H1 (cell line): ENCODE measurements at regions not wholly inside any gene's neighbourhood (a gene's known extent, or its start where the extent isn't known, plus 50 kb on each side); places are given as distances from the start of the nearest gene placed in this dataset.

Source experiments
- CTCF ChIA-PET: fragments of 300-600 bp; sonication (Branson Sonifier 250); formaldehyde crosslinking; loops from one replicate; lab custom pipeline; 2021; ENCODE audit not compliant: partially characterized antibody; lab: Charles Lee
- POLR2A ChIA-PET: fragments of 300-600 bp; sonication (Branson Sonifier 250); formaldehyde crosslinking; loops from one replicate; lab custom pipeline; 2021; ENCODE audit warnings: inconsistent platforms; ENCODE audit not compliant: partially characterized antibody; lab: Charles Lee
- DNase-seq, 2 experiments: peaks; one replicate each; pipeline versions ENCODE4 v3.0.0 to v3.0.0-alpha.2; 2010 to 2022; ENCODE audit warnings: low spot score in 2 of 2, low read depth in 1 of 2, mixed read lengths in 1 of 2
- FAIRE-seq: peaks from 2 replicates; lab custom pipeline; 2011; peaks lifted over from hg19 to GRCh38; lab: Jason Lieb, UNC
- H2AFZ ChIP-seq: 2 replicates; pipeline ENCODE4 v1.8.1; 2012; ENCODE audit warnings: low read length, inconsistent platforms
- H2AK5ac ChIP-seq: 2 replicates; pipeline ENCODE4 v1.6.1; 2013; ENCODE audit warnings: low read depth, low read length
- H2BK120ac ChIP-seq: replicated peaks from 2 replicates; pipeline ENCODE3; 2013; ENCODE audit warnings: low read depth, low read length, inconsistent platforms
- H2BK12ac ChIP-seq: 2 replicates; pipeline ENCODE4 v1.6.1; 2013; ENCODE audit warnings: low read depth, low read length
- H2BK15ac ChIP-seq: 2 replicates; pipeline ENCODE4 v1.6.1; 2013; ENCODE audit warnings: low read length
- H2BK20ac ChIP-seq: 2 replicates; pipeline ENCODE4 v1.6.1; 2013; ENCODE audit warnings: low read length
- H2BK5ac ChIP-seq: 2 replicates; pipeline ENCODE4 v1.6.1; 2013; ENCODE audit warnings: low read depth, low read length
- H3K14ac ChIP-seq: 2 replicates; pipeline ENCODE4 v1.6.1; 2013; ENCODE audit warnings: inconsistent platforms; ENCODE audit not compliant: insufficient read length
- H3K18ac ChIP-seq: 2 replicates; pipeline ENCODE4 v1.6.1; 2013; ENCODE audit warnings: low read length; ENCODE audit errors: extremely low read depth
- H3K23ac ChIP-seq: 2 replicates; pipeline ENCODE4 v1.6.1; 2013; ENCODE audit warnings: inconsistent platforms; ENCODE audit not compliant: insufficient read length
- H3K23me2 ChIP-seq: 2 replicates; pipeline ENCODE4 v1.6.1; 2013; ENCODE audit warnings: low read depth, low read length
- H3K27ac ChIP-seq: 2 replicates; pipeline ENCODE4 v1.6.1; 2011; ENCODE audit warnings: low read depth, low read length, inconsistent platforms
- H3K27me3 ChIP-seq, 4 experiments: replicated peaks in 1 of 4; 1 replicate in 1 of 4; 2 replicates in 3 of 4; pipeline versions ENCODE4 v1.6.1 to v1.8.1; 2011 to 2013; ENCODE audit warnings: low read length in 3 of 4, mild to moderate bottlenecking in 3 of 4, inconsistent platforms in 2 of 4, mixed read lengths in 2 of 4, moderate library complexity in 1 of 4; ENCODE audit not compliant: control insufficient read depth in 3 of 4, insufficient read depth in 3 of 4; ENCODE audit errors: extremely low read depth in 1 of 4
- H3K36me3 ChIP-seq, 4 experiments: 2 replicates each; pipeline versions ENCODE4 v1.6.1 to v1.8.1; 2011 to 2013; ENCODE audit warnings: mild to moderate bottlenecking in 4 of 4, low read length in 3 of 4, moderate library complexity in 2 of 4, control low read depth in 1 of 4, inconsistent platforms in 1 of 4; ENCODE audit not compliant: insufficient read depth in 4 of 4, control insufficient read depth in 2 of 4
- H3K4ac ChIP-seq: replicated peaks from 2 replicates; pipeline ENCODE3; 2013; ENCODE audit warnings: low read length, low read depth, mixed read lengths, inconsistent platforms; ENCODE audit not compliant: insufficient read length
- H3K4me1 ChIP-seq, 4 experiments: replicated peaks in 1 of 4; 1 replicate in 1 of 4; 2 replicates in 3 of 4; pipeline versions ENCODE4 v1.6.1 to v1.8.1; 2011 to 2013; ENCODE audit warnings: low read length in 3 of 4, inconsistent platforms in 2 of 4, mixed read lengths in 1 of 4; ENCODE audit not compliant: insufficient read depth in 4 of 4, control insufficient read depth in 3 of 4
- H3K4me2 ChIP-seq, 2 experiments: 2 replicates each; pipeline versions ENCODE4 v1.6.1 to v1.8.1; 2011 to 2013; ENCODE audit warnings: low read depth in 2 of 2, low read length in 2 of 2, control low read depth in 1 of 2, inconsistent platforms in 1 of 2, mild to moderate bottlenecking in 1 of 2; ENCODE audit not compliant: insufficient read depth in 1 of 2
- H3K4me3 ChIP-seq, 4 experiments: fragments of 200-600, 300-600 bp in 1 of 4; sonication (generic), shearing (Covaris generic), sonication (Bioruptor Twin) in 1 of 4; 2 replicates each; pipeline versions ENCODE4 v1.5.1 to v1.8.1; 2011 to 2016; ENCODE audit warnings: low read length in 4 of 4, low read depth in 3 of 4, control low read depth in 2 of 4, inconsistent platforms in 2 of 4, mild to moderate bottlenecking in 2 of 4, mixed read lengths in 1 of 4, moderate library complexity in 1 of 4; ENCODE audit not compliant: insufficient read depth in 2 of 4; ENCODE audit errors: extremely low read depth in 1 of 4
- H3K56ac ChIP-seq: replicated peaks from 2 replicates; pipeline ENCODE3; 2013; ENCODE audit warnings: low read depth, mild to moderate bottlenecking, mixed read lengths, low read length, inconsistent platforms; ENCODE audit not compliant: insufficient read length
- H3K79me1 ChIP-seq: 2 replicates; pipeline ENCODE4 v1.6.1; 2013; ENCODE audit warnings: low read depth, low read length, control low read depth
- H3K79me2 ChIP-seq, 2 experiments: 2 replicates each; pipeline versions ENCODE4 v1.6.1 to v1.8.1; 2012 to 2013; ENCODE audit warnings: low read length in 2 of 2, mild to moderate bottlenecking in 2 of 2, inconsistent platforms in 1 of 2; ENCODE audit not compliant: insufficient read depth in 2 of 2, control insufficient read depth in 1 of 2
- H3K9ac ChIP-seq, 4 experiments: replicated peaks in 1 of 4; 1 replicate in 1 of 4; 2 replicates in 3 of 4; pipeline versions ENCODE4 v1.6.1 to v1.8.1; 2011 to 2013; ENCODE audit warnings: low read depth in 3 of 4, low read length in 3 of 4, control low read depth in 2 of 4, mild to moderate bottlenecking in 2 of 4, moderate library complexity in 2 of 4, inconsistent platforms in 1 of 4; ENCODE audit errors: extremely low read depth in 1 of 4
- H3K9me3 ChIP-seq, 2 experiments: 2 replicates each; pipeline versions ENCODE4 v1.6.1 to v1.8.1; 2012 to 2013; ENCODE audit warnings: mild to moderate bottlenecking in 2 of 2, moderate library complexity in 2 of 2, control low read depth in 1 of 2, inconsistent platforms in 1 of 2, low read depth in 1 of 2, low read length in 1 of 2, mixed read lengths in 1 of 2; ENCODE audit not compliant: insufficient read depth in 2 of 2
- H4K20me1 ChIP-seq, 2 experiments: replicated peaks in 1 of 2; 2 replicates each; pipeline versions ENCODE3 to v1.8.1; 2011 to 2013; ENCODE audit warnings: inconsistent platforms in 2 of 2, low read length in 2 of 2, mild to moderate bottlenecking in 1 of 2; ENCODE audit not compliant: insufficient read depth in 2 of 2, control insufficient read depth in 1 of 2
- H4K5ac ChIP-seq: 2 replicates; pipeline ENCODE4 v1.6.1; 2013; ENCODE audit warnings: low read length, low read depth, mixed read lengths, inconsistent platforms; ENCODE audit not compliant: insufficient read length
- H4K8ac ChIP-seq: 2 replicates; pipeline ENCODE4 v1.8.0; 2013; ENCODE audit warnings: mild to moderate bottlenecking, moderate library complexity, low read length, inconsistent platforms; ENCODE audit not compliant: insufficient read depth; ENCODE audit errors: extremely low read depth
- H4K91ac ChIP-seq: replicated peaks from 2 replicates; pipeline ENCODE3; 2013; ENCODE audit warnings: low read length, mixed read lengths, inconsistent platforms; ENCODE audit not compliant: insufficient read length
- BCL11A ChIP-seq, 2 experiments: IDR thresholded peaks; one replicate each; pipeline ENCODE4 v1.6.1; 2011; ENCODE audit warnings: low read depth in 2 of 2, low read length in 2 of 2, mild to moderate bottlenecking in 2 of 2
- CBX5 ChIP-seq: fragments of 300-800, 300-1000 bp; sonication (generic); IDR thresholded peaks from 2 replicates; pipeline ENCODE4 v1.7.1; 2016; ENCODE audit warnings: antibody characterized with exemption, low read length, low read depth
- EP300 ChIP-seq, 2 experiments: IDR thresholded peaks; 1 replicate in 1 of 2; 2 replicates in 1 of 2; pipeline ENCODE4 v1.6.1; 2011 to 2012; ENCODE audit warnings: low read depth in 2 of 2, low read length in 2 of 2, mild to moderate bottlenecking in 2 of 2, borderline replicate concordance in 1 of 2, inconsistent platforms in 1 of 2, moderate library complexity in 1 of 2
- GTF2F1 ChIP-seq: IDR thresholded peaks from 2 replicates; pipeline ENCODE4 v1.6.1; 2012; ENCODE audit warnings: low read depth, low read length, improper control_type of control experiment, borderline replicate concordance
- KDM4A ChIP-seq: IDR thresholded peaks from one replicate; pipeline ENCODE4 v1.7.1; 2012; ENCODE audit warnings: low read depth, mild to moderate bottlenecking, moderate library complexity, low read length, inconsistent platforms; ENCODE audit not compliant: severe bottlenecking
- KDM5A ChIP-seq: fragments of 200-600 bp; IDR thresholded peaks from 2 replicates; pipeline ENCODE4 v1.7.1; 2012; ENCODE audit warnings: mild to moderate bottlenecking, low read length, inconsistent platforms, mixed read lengths
- SIN3A ChIP-seq, 2 experiments: IDR thresholded peaks in 1 of 2; conservative IDR thresholded peaks in 1 of 2; 2 replicates each; pipeline ENCODE4 v1.6.1; 2011 to 2012; ENCODE audit warnings: low read length in 2 of 2, improper control_type of control experiment in 1 of 2, low read depth in 1 of 2, mild to moderate bottlenecking in 1 of 2
- SP4 ChIP-seq: IDR thresholded peaks from 2 replicates; pipeline ENCODE4 v1.6.1; 2012; ENCODE audit warnings: low read length, inconsistent platforms
- TBP ChIP-seq: IDR thresholded peaks from 2 replicates; pipeline ENCODE4 v1.6.1; 2011; ENCODE audit warnings: low read depth, low read length, improper control_type of control experiment
- WGBS, 2 experiments: shearing (Covaris generic) in 1 of 2; methylation state at CpG; one replicate each; pipeline versions ENCODE4 v1.1.6 to v1.1.7; 2013 to 2015; ENCODE audit warnings: low lambda C conversion rate in 2 of 2, mixed read lengths in 2 of 2, inconsistent platforms in 1 of 2, low coverage in 1 of 2, missing lambda C conversion rate in 1 of 2; ENCODE audit not compliant: insufficient replicate concordance in 2 of 2, insufficient coverage in 1 of 2, insufficient read length in 1 of 2; ENCODE audit errors: extremely low coverage in 1 of 2, missing lambda C conversion rate in 1 of 2; 5-methylcytosine and 5-hydroxymethylcytosine counted together
- TF ChIP-seq, protein P1 (sequence below): IDR thresholded peaks from 2 replicates; pipeline ENCODE4 v1.6.1; 2011; ENCODE audit warnings: low read length, improper control_type of control experiment

DNA sequence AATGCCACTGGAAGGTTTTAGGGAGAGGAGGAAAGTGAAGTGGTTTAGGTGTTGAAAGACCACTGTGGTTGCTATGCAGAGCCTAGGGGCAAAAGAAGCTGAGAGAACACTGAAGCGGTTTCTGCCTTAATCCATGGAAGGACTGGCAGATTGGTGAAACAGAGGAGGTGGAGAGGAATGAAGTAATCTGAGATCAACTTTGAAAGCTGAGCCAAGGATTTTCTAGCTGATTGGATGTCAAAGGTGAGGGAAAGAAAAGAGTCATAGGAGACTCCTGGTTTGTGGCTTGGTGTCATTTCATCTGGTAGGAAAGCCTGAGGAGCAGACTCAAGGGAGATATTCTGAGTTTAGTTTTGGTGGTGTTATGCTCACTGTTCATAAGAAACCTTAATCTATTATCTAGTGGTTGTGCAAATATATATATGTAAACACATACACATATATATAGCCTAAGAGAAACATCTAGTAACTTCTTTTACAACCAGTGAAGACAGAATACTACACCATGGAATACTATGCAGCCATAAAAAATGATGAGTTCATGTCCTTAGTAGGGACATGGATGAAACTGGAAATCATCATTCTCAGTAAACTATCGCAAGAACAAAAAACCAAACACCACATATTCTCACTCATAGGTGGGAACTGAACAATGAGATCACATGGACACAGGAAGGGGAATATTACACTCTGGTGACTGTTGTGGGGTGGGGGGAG is 134.1 kb upstream of the CREB1 start:
- Histone ChIP-seq H2BK20ac (no peak overlapping the region), H3K27me3 (no peaks in the 10 kb centered on the region), H3K4me2 (no peak overlapping the region), H3K4ac (no peak overlapping the region), H3K4me3 (no peak overlapping the region), H3K27ac (no peak overlapping the region), H3K23me2 (no peaks in the 10 kb centered on the region), H2BK15ac (no peak overlapping the region), H3K4me1 (no peaks in the 10 kb centered on the region), H3K79me1 (no peaks in the 10 kb centered on the region), H3K56ac (no peak overlapping the region), H2BK12ac (no peak overlapping the region), H3K9ac (no peak overlapping the region), H3K36me3 (no peaks in the 10 kb centered on the region), H4K8ac (no peak overlapping the region), H3K79me2 (no peaks in the 10 kb centered on the region), H2BK5ac (no peak overlapping the region), H3K9me3 (no peaks in the 10 kb centered on the region), H2AK5ac (no peak overlapping the region), H2BK120ac (no peak overlapping the region), H4K20me1 (no peaks in the 10 kb centered on the region), H4K5ac (no peak overlapping the region), H3K18ac (no peak overlapping the region), H3K14ac (no peak overlapping the region), H4K91ac (no peak overlapping the region), H3K23ac (no peak overlapping the region), H2AFZ (no peak overlapping the region)
- ChIA-PET POLR2A (no interaction called here), CTCF (no interaction called here)
- DNase-seq, result no peak
- no peak for FAIRE-seq
- 90% methylated on average over 2 of the region's 2 CpGs; no CpG with 5 or more reads in 1 of the 2 experiments for WGBS, 2 experiments
- TF ChIP-seq TBP (no peak), KDM5A (no peak), SIN3A (conservative IDR thresholded peaks at IDR 0.05 in 1 of 2, IDR thresholded peaks at IDR 0.05 in 1 of 2; ENCODE audit: low read depth in 1 of 2, low read length in 2 of 2) (no peak), CBX5 (no peak), EP300 (IDR thresholded peaks at IDR 0.05; ENCODE audit: borderline replicate concordance in 1 of 2, low read depth in 2 of 2, low read length in 2 of 2) (no peak), KDM4A (no peak), GTF2F1 (no peak), SP4 (no peak), BCL11A (IDR thresholded peaks at IDR 0.05; ENCODE audit: low read depth in 2 of 2, low read length in 2 of 2) (no peak)
- TF ChIP-seq, protein P1, sequence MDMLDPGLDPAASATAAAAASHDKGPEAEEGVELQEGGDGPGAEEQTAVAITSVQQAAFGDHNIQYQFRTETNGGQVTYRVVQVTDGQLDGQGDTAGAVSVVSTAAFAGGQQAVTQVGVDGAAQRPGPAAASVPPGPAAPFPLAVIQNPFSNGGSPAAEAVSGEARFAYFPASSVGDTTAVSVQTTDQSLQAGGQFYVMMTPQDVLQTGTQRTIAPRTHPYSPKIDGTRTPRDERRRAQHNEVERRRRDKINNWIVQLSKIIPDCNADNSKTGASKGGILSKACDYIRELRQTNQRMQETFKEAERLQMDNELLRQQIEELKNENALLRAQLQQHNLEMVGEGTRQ, result no peak
